Tibial nerve (tissue), 4 donors: ENCODE measurements at regions not wholly inside any gene's neighbourhood (a gene's known extent, or its start where the extent isn't known, plus 50 kb on each side); places are given as distances from the start of the nearest gene placed in this dataset.

ENCODE experiments used
- DNase-seq, 2 donors: peaks; one replicate each; pipeline ENCODE4 v3.0.0-alpha.2; 2019; ENCODE audit warnings: low spot score in 2 of 2
- H3K27ac ChIP-seq, 4 donors: fragments of 200-600 bp; sonication (generic) in 3 of 4; one replicate each; pipeline ENCODE4 v1.5.1; 2017 to 2019; ENCODE audit warnings: mild to moderate bottlenecking in 1 of 4
- H3K27me3 ChIP-seq, 2 donors: fragments of 200-600 bp; sonication (generic) in 1 of 2; one replicate each; pipeline versions ENCODE4 v1.5.1 to v1.6.0; 2017 to 2019
- H3K36me3 ChIP-seq, 3 donors: fragments of 200-600 bp; sonication (generic); one replicate each; pipeline ENCODE4 v1.5.1; 2018 to 2019
- H3K4me1 ChIP-seq, 4 donors: fragments of 200-600 bp; sonication (generic) in 3 of 4; one replicate each; pipeline ENCODE4 v1.5.1; 2017 to 2019
- H3K4me3 ChIP-seq, 4 donors: fragments of 200-600 bp; sonication (generic) in 3 of 4; one replicate each; pipeline ENCODE4 v1.5.1; 2017 to 2019; ENCODE audit warnings: mild to moderate bottlenecking in 1 of 4, moderate library complexity in 1 of 4
- H3K9me3 ChIP-seq, 4 donors: fragments of 200-600 bp; sonication (generic) in 3 of 4; one replicate each; pipeline ENCODE4 v1.5.1; 2017 to 2019
- CTCF ChIP-seq, 5 experiments: fragments of 200-600 bp in 3 of 5; fragments of 450-650 bp in 2 of 5; sonication (generic) in 3 of 5; IDR thresholded peaks; one replicate each; pipeline ENCODE4 v1.5.1; 2016 to 2019; ENCODE audit warnings: antibody characterized with exemption in 5 of 5, mild to moderate bottlenecking in 3 of 5, moderate library complexity in 2 of 5
- EP300 ChIP-seq, 2 donors: sonication (generic); formaldehyde crosslinking; IDR thresholded peaks; one replicate each; pipeline ENCODE4 v1.6.1; 2017; ENCODE audit warnings: antibody characterized with exemption in 2 of 2, mild to moderate bottlenecking in 1 of 2
- POLR2A ChIP-seq, 2 donors: fragments of 450-650 bp; IDR thresholded peaks; one replicate each; pipeline ENCODE4 v1.6.1; 2017; ENCODE audit warnings: antibody characterized with exemption in 2 of 2, mild to moderate bottlenecking in 2 of 2, moderate library complexity in 2 of 2
- WGBS, 2 donors: methylation state at CpG; one replicate each; pipeline ENCODE4 v1.1.5; 2018; 5-methylcytosine and 5-hydroxymethylcytosine counted together

- no peak overlapping the region for H3K27ac ChIP-seq
- WGBS, 2 donors, result 67 to 80% methylated on average over 1 of the region's 1 CpG
- DNase-seq, result no peak
- no peaks in the 10 kb centered on the region for H3K9me3 ChIP-seq
- TF ChIP-seq EP300 (IDR thresholded peaks at IDR 0.05) (no peak), POLR2A (IDR thresholded peaks at IDR 0.05) (no peak)
- H3K27me3 ChIP-seq, result no peaks in the 10 kb centered on the region
- no peaks in the 10 kb centered on the region for H3K36me3 ChIP-seq
- peaks cover 0 to 21% (median 0%) of the 10 kb centered on the region in 4 donors for H3K4me1 ChIP-seq
- H3K4me3 ChIP-seq, result no peak overlapping the region
Measured at GRCh38 chr7:41872966-41873365, 170.1 kb upstream of the INHBA start.

- Histone ChIP-seq H3K27me3 (no peaks in the 10 kb centered on the region), H3K27ac (peak overlapping the region in 1 of 4 donors; percentile 39), H3K4me3 (no peak overlapping the region), H3K4me1 (peaks cover 0 to 26% (median 0%) of the 10 kb centered on the region in 4 donors), H3K9me3 (peaks cover 0 to 3% (median 0%) of the 10 kb centered on the region in 4 donors), H3K36me3 (no peaks in the 10 kb centered on the region)
- TF ChIP-seq POLR2A (IDR thresholded peaks at IDR 0.05), result no peak
- no peak for TF ChIP-seq CTCF (IDR thresholded peaks at IDR 0.05)
- no peak for TF ChIP-seq EP300 (IDR thresholded peaks at IDR 0.05)
- DNase-seq, result no peak
- 78% methylated on average over 1 of the region's 1 CpG for WGBS, 2 donors
Measured at GRCh38 chr7:41870461-41871138, 167.7 kb upstream of the INHBA start.

GRCh38 chr7:41869997-41870396 lies 167.1 kb upstream of the INHBA start:
- DNase-seq, result no peak
- WGBS, 2 donors, result 41 to 45% methylated on average over 4 of the region's 4 CpGs
- Histone ChIP-seq H3K27me3 (no peaks in the 10 kb centered on the region), H3K4me1 (peaks cover 0 to 26% (median 0%) of the 10 kb centered on the region in 4 donors), H3K27ac (peak overlapping the region in 2 of 4 donors; percentile 26 to 39), H3K9me3 (peaks cover 0 to 8% (median 0%) of the 10 kb centered on the region in 4 donors), H3K4me3 (no peak overlapping the region), H3K36me3 (no peaks in the 10 kb centered on the region)
- TF ChIP-seq EP300 (IDR thresholded peaks at IDR 0.05) (no peak), CTCF (IDR thresholded peaks at IDR 0.05) (no peak)

DNA sequence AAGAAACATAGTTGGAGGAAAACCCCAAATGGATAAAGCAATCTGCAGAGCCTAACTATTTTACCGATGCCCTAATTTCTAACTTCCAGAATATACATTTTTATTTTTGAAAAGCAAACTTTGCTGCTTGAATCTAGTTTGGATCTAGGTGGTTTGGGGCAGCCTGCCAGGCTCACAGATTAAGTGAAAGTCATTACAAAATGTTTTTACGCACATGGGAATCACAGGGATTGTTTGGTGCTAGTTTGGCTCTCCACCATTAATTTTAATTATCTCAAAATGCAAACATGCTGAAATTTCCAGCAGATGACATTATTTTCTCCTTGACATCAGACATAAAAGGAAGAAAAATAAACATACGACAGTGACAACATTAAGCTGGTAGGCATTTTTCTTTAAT lies 166.7 kb upstream of the INHBA start:
- no peak for DNase-seq
- no peak for TF ChIP-seq EP300 (IDR thresholded peaks at IDR 0.05)
- TF ChIP-seq CTCF (IDR thresholded peaks at IDR 0.05), result no peak
- no peak for TF ChIP-seq POLR2A (IDR thresholded peaks at IDR 0.05)
- Histone ChIP-seq H3K4me1 (peaks cover 0 to 26% (median 0%) of the 10 kb centered on the region in 4 donors), H3K27me3 (no peaks in the 10 kb centered on the region), H3K27ac (peak overlapping the region in 2 of 4 donors; percentile 26 to 39), H3K4me3 (no peak overlapping the region), H3K9me3 (peaks cover 0 to 8% (median 0%) of the 10 kb centered on the region in 4 donors), H3K36me3 (no peaks in the 10 kb centered on the region)
- WGBS, 2 donors, result 62 to 63% methylated on average over 3 of the region's 3 CpGs

DNA sequence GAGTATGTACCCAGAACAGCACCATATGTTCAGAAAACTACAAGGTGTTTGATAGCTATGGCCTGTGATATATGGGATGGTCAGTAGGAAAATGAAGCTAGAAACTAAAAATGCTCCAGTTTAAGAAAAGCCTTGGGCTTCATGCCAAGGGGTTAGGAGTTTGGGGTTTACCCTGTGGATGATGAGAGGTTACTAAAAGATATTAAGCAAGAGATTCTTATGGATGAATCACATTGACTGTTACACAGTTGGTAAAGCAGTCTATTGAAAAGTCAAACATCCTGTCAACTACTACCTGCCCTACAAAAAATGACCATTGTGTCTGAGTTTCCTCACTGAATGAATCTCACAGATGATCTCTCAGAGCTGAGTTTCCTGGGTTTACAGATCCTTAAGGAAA lies 166.2 kb upstream of the INHBA start:
- Histone ChIP-seq H3K27ac (peak overlapping the region in 1 of 4 donors; percentile 39), H3K4me1 (peaks cover 0 to 26% (median 0%) of the 10 kb centered on the region in 4 donors), H3K27me3 (no peaks in the 10 kb centered on the region), H3K9me3 (peaks cover 0 to 8% (median 0%) of the 10 kb centered on the region in 4 donors), H3K4me3 (no peak overlapping the region), H3K36me3 (no peaks in the 10 kb centered on the region)
- DNase-seq, result no peak
- no peak for TF ChIP-seq EP300 (IDR thresholded peaks at IDR 0.05)
- no peak for TF ChIP-seq CTCF (IDR thresholded peaks at IDR 0.05)
- no peak for TF ChIP-seq POLR2A (IDR thresholded peaks at IDR 0.05)
